Lower leg skin (tissue), 3 donors: ENCODE measurements at regions not wholly inside any gene's neighbourhood (a gene's known extent, or its start where the extent isn't known, plus 50 kb on each side); places are given as distances from the start of the nearest gene placed in this dataset.

ENCODE experiments used
- POLR2A ChIP-seq, 2 donors: fragments of 450-650 bp; IDR thresholded peaks; one replicate each; pipeline ENCODE4 v1.6.1; 2016 to 2017; ENCODE audit warnings: antibody characterized with exemption in 2 of 2, mild to moderate bottlenecking in 1 of 2, moderate library complexity in 1 of 2
- TF ChIP-seq, protein P1 (sequence below), 3 donors: fragments of 450-650 bp; IDR thresholded peaks; one replicate each; pipeline ENCODE4 v1.5.1; 2016; ENCODE audit warnings: antibody characterized with exemption in 3 of 3, mild to moderate bottlenecking in 3 of 3, moderate library complexity in 2 of 3

DNA sequence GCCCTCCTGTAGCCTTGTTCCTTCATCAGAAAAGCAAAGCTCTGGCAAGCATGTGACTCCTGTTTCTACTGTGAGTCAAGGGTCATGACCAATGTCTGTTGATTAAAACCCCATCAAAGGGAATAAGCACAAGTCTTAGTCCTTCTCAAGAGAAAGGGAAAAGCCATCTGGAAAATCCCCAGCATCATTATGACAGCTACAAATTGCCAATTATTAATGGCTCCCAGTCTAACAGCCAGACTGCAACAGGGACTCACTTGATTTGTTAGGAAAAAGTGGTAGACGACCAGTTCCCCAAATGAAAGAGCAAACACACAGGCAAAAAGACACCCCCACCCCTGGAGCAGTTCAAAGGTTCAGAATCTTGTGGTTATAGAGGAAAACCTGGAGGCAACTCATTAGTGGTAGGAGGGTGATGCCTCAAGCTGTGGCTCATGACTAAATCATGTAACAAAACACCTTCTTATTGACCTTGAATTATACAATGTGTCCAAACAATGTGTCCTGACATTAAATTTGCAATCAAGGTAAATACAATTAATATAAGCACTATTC, 315.7 kb downstream of the HNRNPD start:
- TF ChIP-seq, protein P1, sequence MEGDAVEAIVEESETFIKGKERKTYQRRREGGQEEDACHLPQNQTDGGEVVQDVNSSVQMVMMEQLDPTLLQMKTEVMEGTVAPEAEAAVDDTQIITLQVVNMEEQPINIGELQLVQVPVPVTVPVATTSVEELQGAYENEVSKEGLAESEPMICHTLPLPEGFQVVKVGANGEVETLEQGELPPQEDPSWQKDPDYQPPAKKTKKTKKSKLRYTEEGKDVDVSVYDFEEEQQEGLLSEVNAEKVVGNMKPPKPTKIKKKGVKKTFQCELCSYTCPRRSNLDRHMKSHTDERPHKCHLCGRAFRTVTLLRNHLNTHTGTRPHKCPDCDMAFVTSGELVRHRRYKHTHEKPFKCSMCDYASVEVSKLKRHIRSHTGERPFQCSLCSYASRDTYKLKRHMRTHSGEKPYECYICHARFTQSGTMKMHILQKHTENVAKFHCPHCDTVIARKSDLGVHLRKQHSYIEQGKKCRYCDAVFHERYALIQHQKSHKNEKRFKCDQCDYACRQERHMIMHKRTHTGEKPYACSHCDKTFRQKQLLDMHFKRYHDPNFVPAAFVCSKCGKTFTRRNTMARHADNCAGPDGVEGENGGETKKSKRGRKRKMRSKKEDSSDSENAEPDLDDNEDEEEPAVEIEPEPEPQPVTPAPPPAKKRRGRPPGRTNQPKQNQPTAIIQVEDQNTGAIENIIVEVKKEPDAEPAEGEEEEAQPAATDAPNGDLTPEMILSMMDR (IDR thresholded peaks at IDR 0.05) = no peak
- no peak for TF ChIP-seq POLR2A (IDR thresholded peaks at IDR 0.05)
